Esophagus squamous epithelium (tissue), 4 donors: ENCODE measurements at regions not wholly inside any gene's neighbourhood (a gene's known extent, or its start where the extent isn't known, plus 50 kb on each side); places are given as distances from the start of the nearest gene placed in this dataset.

Experiments
- POLR2A ChIP-seq, 4 donors: fragments of 450-650 bp; IDR thresholded peaks; one replicate each; pipeline ENCODE4 v1.6.1; 2017; ENCODE audit warnings: antibody characterized with exemption in 4 of 4, mild to moderate bottlenecking in 4 of 4, moderate library complexity in 3 of 4
- TF ChIP-seq, protein P1 (sequence below), 6 experiments: fragments of 450-650 bp in 4 of 6; fragments of 200-600 bp in 2 of 6; sonication (generic) in 2 of 6; IDR thresholded peaks; one replicate each; pipeline ENCODE4 v1.5.1; 2016 to 2019; ENCODE audit warnings: antibody characterized with exemption in 6 of 6, mild to moderate bottlenecking in 4 of 6, moderate library complexity in 4 of 6

DNA sequence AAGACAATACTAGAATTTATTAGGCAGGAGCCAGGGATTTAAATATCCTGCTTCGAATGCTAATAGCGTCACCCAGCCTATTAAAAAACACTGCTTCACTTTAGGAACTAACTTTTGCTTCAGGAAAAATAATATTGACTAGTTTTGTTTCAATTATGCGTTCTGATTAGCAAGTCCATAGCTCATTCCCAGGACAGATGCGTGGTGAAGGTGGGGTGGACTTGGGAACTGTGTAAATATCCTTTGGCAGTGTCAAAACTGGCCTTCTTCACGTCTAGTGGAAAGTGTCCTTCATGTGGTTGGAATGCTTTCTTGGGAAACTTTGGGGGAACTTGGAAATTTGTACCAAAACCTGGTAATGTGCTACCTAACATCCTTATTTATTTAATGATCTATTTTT, 474.8 kb upstream of the NOVA1 start:
- TF ChIP-seq, protein P1, sequence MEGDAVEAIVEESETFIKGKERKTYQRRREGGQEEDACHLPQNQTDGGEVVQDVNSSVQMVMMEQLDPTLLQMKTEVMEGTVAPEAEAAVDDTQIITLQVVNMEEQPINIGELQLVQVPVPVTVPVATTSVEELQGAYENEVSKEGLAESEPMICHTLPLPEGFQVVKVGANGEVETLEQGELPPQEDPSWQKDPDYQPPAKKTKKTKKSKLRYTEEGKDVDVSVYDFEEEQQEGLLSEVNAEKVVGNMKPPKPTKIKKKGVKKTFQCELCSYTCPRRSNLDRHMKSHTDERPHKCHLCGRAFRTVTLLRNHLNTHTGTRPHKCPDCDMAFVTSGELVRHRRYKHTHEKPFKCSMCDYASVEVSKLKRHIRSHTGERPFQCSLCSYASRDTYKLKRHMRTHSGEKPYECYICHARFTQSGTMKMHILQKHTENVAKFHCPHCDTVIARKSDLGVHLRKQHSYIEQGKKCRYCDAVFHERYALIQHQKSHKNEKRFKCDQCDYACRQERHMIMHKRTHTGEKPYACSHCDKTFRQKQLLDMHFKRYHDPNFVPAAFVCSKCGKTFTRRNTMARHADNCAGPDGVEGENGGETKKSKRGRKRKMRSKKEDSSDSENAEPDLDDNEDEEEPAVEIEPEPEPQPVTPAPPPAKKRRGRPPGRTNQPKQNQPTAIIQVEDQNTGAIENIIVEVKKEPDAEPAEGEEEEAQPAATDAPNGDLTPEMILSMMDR (IDR thresholded peaks at IDR 0.05), result no peak
- no peak for TF ChIP-seq POLR2A (IDR thresholded peaks at IDR 0.05)
